HG02642 (cell line): ENCODE measurements at regions not wholly inside any gene's neighbourhood (a gene's known extent, or its start where the extent isn't known, plus 50 kb on each side); places are given as distances from the start of the nearest gene placed in this dataset.

Experiments used
- ATAC-seq: cut with Tn5 transposase; IDR thresholded peaks from one replicate; pipeline ENCODE4 v1.9.1; 2021; ENCODE audit warnings: mild to moderate bottlenecking; ENCODE audit not compliant: unreplicated experiment, poor library complexity

DNA sequence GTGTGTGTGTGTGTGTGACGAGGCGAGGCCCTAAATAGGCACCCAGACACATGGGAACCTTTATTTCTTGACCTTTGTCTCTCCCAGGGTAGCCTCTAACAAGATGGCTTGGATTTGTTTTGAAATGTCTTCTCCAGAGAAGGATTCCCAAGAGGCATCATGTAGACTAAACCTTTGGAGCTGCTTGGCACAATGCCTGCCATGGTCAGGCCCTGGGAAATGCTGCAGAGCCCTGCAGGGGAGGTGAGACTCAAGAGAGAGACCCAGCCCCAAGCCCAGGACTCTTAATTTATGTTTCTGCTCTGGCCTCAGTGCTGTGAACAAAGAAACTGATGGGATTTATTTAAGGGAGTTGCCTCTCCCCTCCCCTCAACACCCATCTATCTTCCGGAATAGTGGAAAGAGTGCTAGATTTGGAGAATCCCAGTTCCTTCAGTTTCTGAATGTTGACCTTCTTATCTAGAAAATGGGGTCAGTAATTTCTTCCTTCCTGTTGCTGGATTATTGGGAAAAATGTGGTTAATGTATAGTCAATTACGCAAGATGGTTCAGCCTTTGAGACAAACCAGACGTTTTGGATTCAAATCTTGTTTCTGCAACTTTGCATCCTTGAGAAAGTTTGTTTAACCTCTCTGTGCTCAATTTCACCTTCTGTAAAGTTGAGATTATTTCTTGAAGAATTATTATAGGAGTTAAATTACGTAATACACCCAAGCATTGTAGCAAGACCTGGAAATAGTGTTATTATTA, 434.8 kb downstream of the MAFB start:
- no peak for ATAC-seq

DNA sequence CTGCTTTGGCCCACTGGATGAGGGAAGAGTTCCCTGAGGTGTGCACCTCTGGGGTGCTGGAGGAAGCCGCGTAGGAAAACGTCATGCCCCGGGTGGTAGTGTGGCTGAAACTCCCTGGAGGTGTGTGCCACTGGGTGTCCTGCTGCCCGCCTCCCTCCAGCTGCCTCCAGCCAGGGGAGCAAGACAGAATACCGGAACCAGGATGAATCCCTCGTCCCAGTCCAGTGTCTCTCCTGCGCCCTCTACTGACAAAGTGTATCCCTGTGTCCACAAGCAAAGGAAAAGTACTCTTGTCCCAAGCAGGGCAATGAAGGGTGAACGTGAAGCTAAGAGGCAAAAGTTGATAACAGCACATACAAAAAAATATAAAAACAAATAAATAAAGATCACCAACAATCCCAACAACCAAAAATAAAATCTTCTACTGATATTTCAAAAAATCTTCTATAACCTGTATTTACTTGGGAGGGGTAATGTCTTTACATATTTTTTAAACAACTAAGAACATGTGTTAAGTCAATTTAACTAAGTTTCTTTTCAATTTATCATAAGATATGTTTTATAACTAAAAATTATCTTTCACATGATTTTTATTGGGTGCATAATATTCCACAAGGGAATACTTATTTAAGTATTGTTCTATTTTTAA, 437.6 kb downstream of the MAFB start:
- ATAC-seq, result no peak

DNA sequence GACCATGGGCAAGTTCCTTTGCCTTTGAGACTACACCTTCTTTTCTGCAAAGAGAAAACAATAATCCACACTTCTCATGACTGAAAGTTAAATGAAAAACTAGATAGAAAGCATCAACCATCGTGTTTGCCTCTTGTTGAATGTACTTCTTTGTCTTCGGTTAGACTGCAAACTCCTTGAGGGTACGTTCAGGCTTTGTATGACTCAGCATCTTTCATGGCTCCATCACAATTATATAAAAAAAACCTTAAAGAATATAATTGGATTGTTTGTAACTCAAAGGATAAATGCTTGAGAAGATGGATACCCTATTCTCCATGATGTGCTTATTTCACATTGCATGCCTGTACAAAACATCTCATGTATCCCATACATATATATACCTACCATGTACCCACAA, 439.2 kb downstream of the MAFB start:
- ATAC-seq, result no peak

DNA sequence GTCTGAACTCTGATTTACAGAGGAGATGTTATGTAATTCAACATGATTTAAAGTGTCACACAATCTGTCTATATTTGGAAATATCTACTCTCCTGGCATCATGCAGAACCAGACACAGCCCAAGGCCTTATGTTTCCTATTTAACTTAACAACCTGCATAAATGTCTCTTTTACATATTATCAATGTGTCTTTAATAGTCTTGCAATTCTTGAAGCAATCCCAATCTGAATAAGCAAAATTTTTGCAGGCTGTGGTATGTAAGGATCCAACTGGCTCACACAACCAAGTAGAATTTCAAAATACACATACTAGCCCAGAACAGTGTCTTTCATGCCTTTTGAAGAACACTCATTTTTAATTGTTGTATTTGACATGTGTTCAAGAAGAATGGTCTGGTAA, 443.2 kb downstream of the MAFB start:
- no peak for ATAC-seq

DNA sequence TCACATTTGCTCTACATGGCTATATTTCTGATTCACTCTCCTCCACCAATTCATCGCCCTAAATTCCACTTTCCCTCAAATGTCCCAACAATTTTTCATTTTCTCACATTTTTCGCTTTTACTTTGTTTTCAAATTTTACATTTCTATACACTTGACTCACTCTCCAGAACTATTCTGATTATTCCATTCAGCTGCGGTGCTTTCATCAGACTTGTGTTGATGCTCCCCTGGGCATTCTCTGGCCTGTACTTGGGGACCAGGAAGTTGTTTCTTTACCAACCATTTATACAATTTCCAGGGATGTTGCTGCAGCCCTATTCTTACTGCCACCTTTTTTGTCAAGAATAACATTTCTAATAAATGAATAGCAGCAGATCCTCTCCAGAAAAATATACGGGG, 444.8 kb downstream of the MAFB start:
- ATAC-seq, result no peak

DNA sequence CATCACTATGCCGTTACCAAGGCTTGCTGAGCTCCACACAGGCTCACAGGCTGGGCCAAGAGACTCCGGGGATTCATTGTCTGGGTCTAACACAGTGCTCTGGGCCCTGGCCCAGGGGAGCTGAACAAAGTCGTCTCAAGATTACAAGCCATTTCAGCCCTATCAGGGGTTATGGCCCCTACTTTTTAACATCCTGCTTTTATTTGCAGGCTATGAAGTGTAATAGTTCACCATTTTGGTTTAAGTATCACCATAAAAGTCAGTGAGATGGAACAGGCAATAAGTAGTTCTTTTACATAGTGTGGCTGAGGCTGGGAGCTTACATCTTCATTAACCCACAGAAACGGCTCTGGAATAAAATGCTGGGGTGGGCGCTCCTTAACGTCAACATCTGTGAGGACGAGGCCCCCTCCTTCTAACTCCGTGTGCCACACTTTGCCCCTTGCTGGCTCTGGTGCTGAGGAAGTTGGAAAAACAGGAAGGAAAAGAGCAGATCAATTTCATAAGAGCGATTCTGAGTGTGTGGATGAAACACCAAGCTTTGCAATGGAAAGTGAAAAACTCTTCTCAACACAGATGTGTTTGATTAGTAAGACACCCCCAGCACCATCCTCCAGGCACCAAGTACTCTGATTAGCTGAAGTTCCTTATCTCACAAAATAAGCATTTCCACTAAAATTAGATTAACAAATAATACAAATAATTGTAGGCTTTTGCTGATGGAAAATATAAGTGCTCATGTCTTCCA, 447.3 kb downstream of the MAFB start:
- no peak for ATAC-seq

DNA sequence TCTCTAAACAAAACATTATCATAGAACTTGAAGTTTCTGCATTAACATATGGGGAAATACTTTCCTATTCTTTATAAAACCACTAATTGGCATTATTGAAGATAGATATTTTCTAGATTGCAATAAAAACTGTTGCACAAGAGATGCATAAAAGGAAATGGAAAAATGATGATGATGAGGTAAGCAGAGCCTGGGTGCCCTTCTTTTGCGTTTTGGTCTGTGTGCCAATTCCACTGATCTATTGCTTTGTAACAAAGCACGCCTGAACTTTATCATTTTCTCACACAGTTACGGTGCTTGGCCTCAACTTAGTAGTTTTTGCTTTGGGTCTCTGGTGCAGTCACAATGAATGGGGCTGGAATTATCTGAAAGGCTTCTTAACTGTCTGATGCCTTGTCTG, 450.5 kb downstream of the MAFB start:
- ATAC-seq, result no peak

DNA sequence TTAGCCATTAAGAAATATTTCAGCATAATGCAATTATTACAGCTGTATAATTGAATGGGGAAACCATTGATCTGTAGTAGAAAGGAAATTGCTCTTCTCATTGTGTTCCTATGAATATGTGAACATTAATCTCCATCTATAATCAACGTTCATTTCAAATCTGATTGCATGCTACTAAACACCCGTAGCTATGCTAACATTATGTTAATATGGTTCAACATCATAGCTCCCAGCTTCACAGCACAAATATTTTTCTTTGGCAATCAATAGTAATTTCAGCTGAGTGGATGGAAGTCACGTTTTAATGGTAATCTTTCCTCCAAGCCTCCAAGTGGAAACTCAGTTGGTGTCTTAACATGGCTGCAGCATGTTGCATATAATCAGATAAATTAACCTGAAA, 454.4 kb downstream of the MAFB start:
- ATAC-seq, result no peak

DNA sequence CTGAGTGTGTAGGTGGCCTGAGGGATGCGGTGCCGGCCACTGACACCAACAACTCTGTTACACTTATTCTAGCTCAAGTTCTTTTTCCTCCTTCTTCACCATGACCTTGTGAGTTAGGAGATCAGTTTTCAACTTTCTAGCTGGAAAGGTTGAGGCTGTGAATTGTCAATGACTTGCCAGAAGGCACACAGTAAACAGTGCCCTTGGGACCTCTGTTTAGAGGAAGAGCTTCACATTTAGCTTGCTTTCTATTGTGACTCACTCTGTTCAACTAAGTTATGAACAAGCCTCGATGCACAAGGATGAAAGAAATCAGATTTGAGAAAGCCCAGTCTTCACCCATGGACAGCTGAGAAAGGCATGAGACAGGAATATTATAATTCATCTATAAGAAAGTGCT, 455.6 kb downstream of the MAFB start:
- no peak for ATAC-seq

DNA sequence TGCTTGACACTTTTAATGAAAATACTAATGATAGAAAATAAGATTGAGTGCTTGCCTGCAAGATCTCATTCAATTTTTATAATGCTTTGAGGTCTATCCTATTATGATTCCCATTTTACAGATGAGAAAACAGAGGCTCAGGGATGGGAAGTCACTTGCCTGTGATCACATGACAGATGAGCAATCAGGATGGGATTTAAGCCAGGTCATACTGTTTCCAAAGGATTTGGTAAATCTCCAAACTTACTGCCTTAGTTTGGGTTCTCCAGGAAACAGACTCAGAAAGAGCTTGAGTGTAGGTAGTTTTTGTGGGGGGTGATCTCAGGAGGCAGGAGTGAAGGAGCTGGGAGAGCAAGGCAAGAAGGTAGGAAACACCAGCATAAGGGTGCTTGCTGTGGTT, 456.3 kb downstream of the MAFB start:
- no peak for ATAC-seq

DNA sequence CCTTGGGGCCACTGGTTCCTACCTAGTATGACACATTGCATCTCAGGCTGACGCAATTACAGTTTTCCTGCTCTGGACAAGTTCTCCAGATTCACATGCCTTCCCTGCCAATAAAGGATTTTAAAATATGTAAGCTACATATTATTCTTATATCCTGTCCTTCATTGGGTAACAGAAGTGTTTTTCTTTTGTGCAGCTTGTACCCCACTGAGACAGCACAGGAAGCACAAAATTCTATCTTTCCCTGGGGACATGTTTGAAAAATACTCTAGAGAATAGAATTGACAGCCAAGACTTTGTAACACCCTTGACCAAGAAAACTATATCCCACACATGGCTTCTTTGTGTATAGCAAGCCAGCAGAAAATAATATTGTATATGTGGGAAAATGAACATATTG, 456.8 kb downstream of the MAFB start:
- no peak for ATAC-seq

DNA sequence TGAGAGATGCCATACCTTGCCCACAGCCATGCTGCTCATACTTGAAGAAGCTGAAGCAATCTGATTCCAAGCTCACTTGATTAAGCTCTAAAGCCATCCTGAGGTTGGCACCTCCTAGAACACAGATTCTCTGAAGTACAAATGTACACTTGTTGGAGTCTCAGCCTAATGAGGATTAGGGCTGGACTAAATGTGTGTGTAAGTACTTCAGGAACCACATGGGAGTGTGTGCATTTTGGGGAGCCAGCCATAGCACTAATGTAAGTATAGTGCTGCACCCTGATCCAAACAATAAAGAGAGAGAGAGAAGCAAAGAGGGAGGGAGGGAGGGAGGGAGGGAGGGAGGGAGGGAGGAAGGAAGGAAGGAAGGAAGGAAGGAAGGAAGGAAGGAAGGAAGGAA, 458.6 kb downstream of the MAFB start:
- no peak for ATAC-seq

DNA sequence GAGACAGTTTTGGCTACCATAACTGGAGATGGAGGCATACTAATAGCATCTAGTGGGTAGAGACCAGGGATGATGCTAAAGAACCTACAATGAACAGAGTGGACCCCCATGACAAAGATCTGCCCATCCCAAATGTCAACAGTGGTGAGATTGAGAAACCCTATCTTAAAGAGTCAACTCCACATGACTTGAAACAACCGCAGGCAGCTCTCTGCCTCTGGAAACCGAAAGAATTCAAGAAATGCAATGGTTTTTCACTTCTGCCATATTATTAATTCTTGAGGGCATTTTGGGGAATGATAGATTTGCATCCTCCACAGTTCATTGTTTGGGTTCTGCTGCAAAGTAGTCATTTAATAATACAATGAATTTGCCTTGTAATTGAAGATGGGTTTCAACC, 463.4 kb downstream of the MAFB start:
- no peak for ATAC-seq

DNA sequence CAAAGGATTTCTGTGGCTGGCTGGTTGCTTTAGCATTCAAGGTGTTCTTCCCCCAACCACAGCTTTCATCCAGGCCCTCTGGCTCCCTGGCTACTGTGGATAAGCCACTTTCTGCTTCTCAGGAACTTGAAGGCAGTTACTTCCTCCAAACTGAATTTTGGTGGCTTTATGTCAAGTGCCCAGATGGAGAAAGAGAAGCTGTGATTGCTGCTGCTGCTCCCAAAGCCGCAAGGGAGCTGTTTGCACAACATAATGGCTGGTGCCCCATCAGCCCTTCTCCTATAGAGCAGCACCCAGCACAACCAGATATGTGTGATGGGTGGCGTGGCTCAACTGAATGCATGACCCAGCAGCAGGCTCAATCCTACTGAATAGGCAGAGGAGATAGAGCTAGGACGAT, 465.2 kb downstream of the MAFB start:
- ATAC-seq, result no peak

DNA sequence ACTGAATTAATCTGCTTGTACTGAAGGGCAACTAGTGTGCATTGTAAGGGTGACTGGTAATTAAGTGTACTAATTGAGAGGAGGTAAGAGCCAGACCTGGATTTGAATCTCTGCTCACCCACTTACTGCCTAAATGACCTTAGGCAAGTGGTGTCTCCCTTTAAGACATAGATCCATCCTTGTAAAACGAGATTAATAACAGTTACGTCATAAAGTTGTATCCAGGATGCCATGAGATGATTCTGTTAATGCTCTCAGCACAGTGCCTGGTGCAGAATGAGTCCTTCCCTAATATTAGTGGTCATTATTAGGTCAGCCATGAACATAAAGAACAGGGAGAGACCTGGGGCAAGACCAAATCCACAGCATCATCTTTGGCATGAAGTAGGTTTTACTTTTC, 470.1 kb downstream of the MAFB start:
- ATAC-seq, result no peak

DNA sequence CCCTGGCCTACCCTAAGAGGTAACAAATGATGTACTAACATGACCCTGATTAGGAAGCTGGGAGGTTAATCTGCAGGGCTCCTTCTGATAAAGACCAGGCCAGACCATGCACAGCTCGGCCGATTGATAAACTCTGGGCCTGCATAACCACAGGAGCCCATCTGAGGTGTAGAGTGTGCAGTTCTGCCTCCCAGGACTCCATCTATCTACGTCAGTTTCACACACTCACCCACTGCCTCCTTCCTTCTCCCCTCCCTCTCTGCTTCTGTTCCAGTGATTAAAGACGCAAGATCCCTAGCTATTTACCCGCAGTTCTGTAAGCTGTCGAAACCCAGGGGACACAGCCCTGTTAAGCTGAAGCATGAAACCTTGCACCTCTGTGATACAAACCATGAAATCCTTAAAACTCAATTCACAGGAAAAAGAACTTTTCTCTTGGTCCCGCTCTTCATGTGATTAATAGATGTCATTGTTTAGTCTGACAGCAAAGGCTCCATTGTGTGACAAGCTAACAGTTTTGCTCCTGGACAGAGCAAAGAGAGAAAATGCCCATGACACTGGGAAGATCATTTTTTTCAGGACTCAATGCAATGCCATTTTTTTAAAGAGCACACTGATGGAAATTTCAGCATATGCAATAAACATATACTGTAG, 470.6 kb downstream of the MAFB start:
- no peak for ATAC-seq

DNA sequence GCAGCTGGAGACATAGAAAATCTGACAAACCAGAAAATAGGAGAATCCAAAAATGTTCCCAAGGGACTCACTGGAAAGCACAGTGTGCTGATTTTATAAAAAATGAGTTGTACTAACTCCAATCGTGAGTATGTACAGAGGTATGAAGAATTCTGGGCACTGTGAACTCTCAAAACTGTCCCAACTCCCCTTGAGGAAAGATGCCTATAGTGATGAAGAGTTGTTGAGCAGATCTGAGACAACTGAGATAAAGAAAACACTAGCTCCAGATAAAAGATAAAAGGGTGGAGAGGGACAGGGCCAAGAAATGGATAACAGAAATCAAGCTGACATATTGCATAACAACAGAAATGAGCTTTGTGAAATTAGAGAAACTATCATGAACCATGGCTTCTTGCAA, 481.4 kb downstream of the MAFB start:
- ATAC-seq, result no peak

DNA sequence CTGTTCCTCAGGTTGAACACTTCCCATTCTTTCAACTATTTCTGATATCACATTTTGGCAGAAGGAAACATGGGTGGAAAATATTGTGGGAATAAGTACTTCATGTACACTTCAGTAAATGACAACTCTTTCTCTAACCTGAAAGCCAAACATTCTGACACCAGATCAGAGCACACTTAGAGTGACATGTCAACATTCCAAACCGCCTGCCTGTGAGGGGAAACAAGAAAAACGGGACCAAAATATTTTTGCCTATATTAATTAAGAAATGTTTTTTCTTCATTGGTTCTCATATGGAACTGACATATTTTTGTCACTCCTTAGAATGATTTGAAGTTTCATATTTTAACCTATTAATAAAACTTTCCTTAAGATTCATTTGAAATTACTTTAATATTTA, 483.1 kb downstream of the MAFB start:
- ATAC-seq, result no peak

DNA sequence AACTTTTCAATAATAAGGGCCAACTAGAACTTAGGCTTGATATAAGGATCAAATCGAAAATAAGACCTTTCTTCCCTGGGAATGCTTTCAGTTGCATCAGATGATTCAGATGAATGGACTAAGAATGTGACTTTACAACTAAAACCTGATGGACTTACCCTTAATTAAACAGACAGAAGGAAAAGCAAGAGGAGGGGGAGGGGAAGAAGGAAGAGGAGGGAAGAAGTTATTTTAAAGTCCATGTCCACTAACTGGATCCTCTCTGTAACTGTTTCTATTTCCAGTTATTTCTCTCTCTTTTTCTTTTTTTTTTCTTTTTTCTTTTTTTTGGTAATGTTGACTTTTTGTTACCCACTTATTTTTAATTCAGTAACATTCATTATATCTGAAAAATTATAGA, 486.0 kb downstream of the MAFB start:
- no peak for ATAC-seq

DNA sequence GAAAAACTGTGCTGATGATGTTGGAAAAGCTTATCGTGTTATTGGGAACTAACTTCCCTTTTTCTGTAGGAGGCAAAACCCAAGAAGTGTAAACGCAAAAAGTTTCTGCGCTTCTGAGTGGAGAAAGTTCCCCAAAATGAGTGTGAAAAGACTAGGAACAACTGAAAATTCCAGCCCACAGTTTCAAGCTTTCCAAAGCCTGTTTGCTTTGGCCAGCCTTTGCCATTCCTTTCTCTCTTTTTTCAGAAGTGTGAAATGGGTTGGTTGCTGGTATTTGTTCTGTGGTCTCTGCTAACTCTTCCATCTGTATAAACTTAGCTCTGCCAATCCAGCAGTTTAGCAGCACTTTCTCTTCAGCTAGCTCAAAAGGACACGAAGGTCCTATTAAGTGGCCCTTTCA, 491.3 kb downstream of the MAFB start:
- ATAC-seq, result no peak

DNA sequence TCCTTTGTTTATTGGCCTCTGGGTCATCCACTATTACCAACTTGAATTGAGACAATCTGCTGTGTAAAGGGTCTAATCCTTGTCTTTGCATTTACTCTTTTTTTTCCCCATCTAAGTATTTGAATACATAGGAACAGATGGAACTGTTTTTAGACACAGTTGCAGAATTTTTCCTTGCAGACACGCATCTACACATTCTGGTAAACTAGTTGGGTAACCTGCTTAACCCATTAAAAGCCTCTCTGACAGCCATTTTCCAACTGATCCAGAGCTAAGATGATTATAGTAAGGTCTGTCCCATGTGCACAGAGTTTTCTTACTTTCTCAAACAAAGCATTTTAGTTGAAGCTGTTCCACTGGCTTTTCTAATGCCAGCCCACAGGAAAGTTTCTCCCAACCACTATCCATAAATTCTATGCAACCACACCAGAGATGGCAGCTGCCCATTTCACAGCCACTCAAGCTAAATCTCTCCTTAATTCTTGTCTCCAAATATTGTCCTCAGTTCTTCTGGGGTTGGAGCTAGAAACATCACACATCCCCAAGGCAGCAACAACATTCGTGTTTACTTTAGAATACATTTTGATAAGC, 492.1 kb downstream of the MAFB start:
- ATAC-seq, result no peak
